H9 (cell line): ENCODE measurements at regions not wholly inside any gene's neighbourhood (a gene's known extent, or its start where the extent isn't known, plus 50 kb on each side); places are given as distances from the start of the nearest gene placed in this dataset.

Experiments used
- DNase-seq: peaks from one replicate; pipeline ENCODE4 v3.0.0-alpha.2; 2017
- H2AFZ ChIP-seq: one replicate; pipeline ENCODE4 v1.6.1; 2013; ENCODE audit warnings: mild to moderate bottlenecking, low read length, control low read depth, moderate library complexity
- H2AK5ac ChIP-seq: 2 replicates; pipeline ENCODE4 v1.6.1; 2013; ENCODE audit warnings: low read length, control low read depth, mixed read lengths; ENCODE audit not compliant: insufficient read length
- H2BK120ac ChIP-seq: one replicate; pipeline ENCODE4 v1.6.1; 2013; ENCODE audit warnings: low read depth, mild to moderate bottlenecking, low read length, control low read depth, inconsistent platforms; ENCODE audit not compliant: poor library complexity, severe bottlenecking
- H2BK12ac ChIP-seq: 2 replicates; pipeline ENCODE4 v1.6.1; 2013; ENCODE audit warnings: low read length, control low read depth, mixed read lengths, low read depth; ENCODE audit not compliant: insufficient read length
- H2BK15ac ChIP-seq: 2 replicates; pipeline ENCODE4 v1.6.1; 2013; ENCODE audit warnings: low read depth, low read length, control low read depth
- H2BK20ac ChIP-seq: one replicate; pipeline ENCODE4 v1.6.1; 2013; ENCODE audit warnings: low read depth, mild to moderate bottlenecking, low read length, control low read depth, inconsistent platforms; ENCODE audit not compliant: poor library complexity, severe bottlenecking
- H2BK5ac ChIP-seq: 2 replicates; pipeline ENCODE4 v1.6.1; 2013; ENCODE audit warnings: low read length, control low read depth, mixed read lengths; ENCODE audit not compliant: insufficient read length
- H3K14ac ChIP-seq: 2 replicates; pipeline ENCODE4 v1.6.1; 2013; ENCODE audit warnings: low read length, control low read depth; ENCODE audit not compliant: insufficient read depth
- H3K18ac ChIP-seq: 2 replicates; pipeline ENCODE4 v1.6.1; 2013; ENCODE audit warnings: low read depth, mild to moderate bottlenecking, mixed read lengths, low read length, control low read depth; ENCODE audit not compliant: insufficient read length
- H3K23ac ChIP-seq: 2 replicates; pipeline ENCODE4 v1.6.1; 2013; ENCODE audit warnings: low read length, control low read depth, mixed read lengths, low read depth; ENCODE audit not compliant: insufficient read length
- H3K23me2 ChIP-seq: 2 replicates; pipeline ENCODE4 v1.6.1; 2013; ENCODE audit warnings: low read depth, mild to moderate bottlenecking, mixed read lengths, low read length, control low read depth; ENCODE audit not compliant: insufficient read length, poor library complexity, severe bottlenecking
- H3K27ac ChIP-seq: 2 replicates; pipeline ENCODE4 v1.5.1; 2013; ENCODE audit warnings: low read length, control low read depth, mixed read lengths, low read depth; ENCODE audit not compliant: insufficient read length
- H3K27me3 ChIP-seq: 2 replicates; pipeline ENCODE4 v1.6.1; 2013; ENCODE audit warnings: low read length, control low read depth, inconsistent platforms; ENCODE audit not compliant: insufficient read depth
- H3K4ac ChIP-seq: 2 replicates; pipeline ENCODE4 v1.6.1; 2013; ENCODE audit warnings: low read depth, mild to moderate bottlenecking, control low read depth, inconsistent platforms, low read length, moderate library complexity
- H3K4me1 ChIP-seq: 2 replicates; pipeline ENCODE4 v1.6.1; 2013; ENCODE audit warnings: low read length, control low read depth, inconsistent platforms; ENCODE audit not compliant: insufficient read depth
- H3K4me2 ChIP-seq: 2 replicates; pipeline ENCODE4 v1.6.1; 2013; ENCODE audit warnings: low read length, control low read depth, mixed read lengths; ENCODE audit not compliant: insufficient read length, insufficient read depth
- H3K56ac ChIP-seq: 2 replicates; pipeline ENCODE4 v1.6.1; 2013; ENCODE audit warnings: low read depth, mild to moderate bottlenecking, mixed read lengths, low read length, control low read depth; ENCODE audit not compliant: insufficient read length
- H3K79me1 ChIP-seq: 2 replicates; pipeline ENCODE4 v1.6.1; 2013; ENCODE audit warnings: low read depth, mild to moderate bottlenecking, moderate library complexity, low read length, control low read depth, inconsistent platforms; ENCODE audit not compliant: insufficient read depth, poor library complexity, severe bottlenecking
- H3K79me2 ChIP-seq: 2 replicates; pipeline ENCODE4 v1.6.1; 2013; ENCODE audit warnings: low read length, control low read depth, inconsistent platforms; ENCODE audit not compliant: insufficient read depth
- H3K9ac ChIP-seq: 2 replicates; pipeline ENCODE4 v1.6.1; 2013; ENCODE audit warnings: low read length, control low read depth, mixed read lengths; ENCODE audit not compliant: insufficient read length; ENCODE audit errors: extremely low read depth
- H3K9me3 ChIP-seq: one replicate; pipeline ENCODE4 v1.6.1; 2013; ENCODE audit warnings: low read depth, low read length, inconsistent platforms; ENCODE audit not compliant: control insufficient read depth
- H3T11ph ChIP-seq: one replicate; pipeline ENCODE4 v1.6.1; 2013; ENCODE audit warnings: mild to moderate bottlenecking, low read length, control low read depth, inconsistent platforms
- H4K20me1 ChIP-seq: one replicate; pipeline ENCODE4 v1.6.1; 2013; ENCODE audit not compliant: control insufficient read depth, insufficient read length, insufficient read depth
- H4K5ac ChIP-seq: 2 replicates; pipeline ENCODE4 v1.6.1; 2013; ENCODE audit warnings: low read depth, mild to moderate bottlenecking, mixed read lengths, low read length, control low read depth; ENCODE audit not compliant: insufficient read length
- H4K8ac ChIP-seq: replicated peaks from 2 replicates; pipeline ENCODE4 v1.6.1; 2013; ENCODE audit warnings: low read length, control low read depth, mixed read lengths, low read depth; ENCODE audit not compliant: insufficient read length
- H4K91ac ChIP-seq: 2 replicates; pipeline ENCODE4 v1.6.1; 2013; ENCODE audit warnings: low read depth, mild to moderate bottlenecking, moderate library complexity, mixed read lengths, low read length, control low read depth; ENCODE audit not compliant: insufficient read length
- H3K27ac Mint-ChIP-seq, 3 experiments: 2 replicates in 2 of 3; 3 replicates in 1 of 3; pipeline ENCODE4 v1.8.0; 2020 to 2021; ENCODE audit warnings: mixed read lengths in 3 of 3, mild to moderate bottlenecking in 1 of 3, moderate library complexity in 1 of 3
- H3K27me3 Mint-ChIP-seq: 2 replicates; pipeline ENCODE4 v1.8.0; 2021; ENCODE audit warnings: low read depth, mild to moderate bottlenecking, moderate library complexity, mixed read lengths
- H3K36me3 Mint-ChIP-seq, 3 experiments: 2 replicates in 2 of 3; 3 replicates in 1 of 3; pipeline ENCODE4 v1.8.0; 2020 to 2021; ENCODE audit warnings: low read depth in 3 of 3, mixed read lengths in 3 of 3; ENCODE audit not compliant: insufficient read depth in 1 of 3
- H3K4me1 Mint-ChIP-seq, 2 experiments: 2 replicates each; pipeline ENCODE4 v1.8.0; 2020; ENCODE audit warnings: mixed read lengths in 2 of 2
- H3K4me3 Mint-ChIP-seq, 2 experiments: 2 replicates in 1 of 2; 3 replicates in 1 of 2; pipeline ENCODE4 v1.8.0; 2020 to 2021; ENCODE audit warnings: mild to moderate bottlenecking in 2 of 2, mixed read lengths in 2 of 2, moderate library complexity in 1 of 2
- H3K9me3 Mint-ChIP-seq, 2 experiments: 2 replicates in 1 of 2; 3 replicates in 1 of 2; pipeline ENCODE4 v1.8.0; 2020; ENCODE audit warnings: mild to moderate bottlenecking in 2 of 2, mixed read lengths in 2 of 2, moderate library complexity in 1 of 2
- CTCF ChIP-seq: fragments of 200-600 bp; sonication (generic); conservative IDR thresholded peaks from 3 replicates; pipeline ENCODE4 v1.8.0; 2021; ENCODE audit warnings: antibody characterized with exemption, mild to moderate bottlenecking
- WGBS: extraction: QIAGEN DNeasy Blood & Tissue Kit; methylation state at CpG from one replicate; pipeline ENCODE4 v1.1.7; 2013; ENCODE audit warnings: missing lambda C conversion rate, low lambda C conversion rate, mixed read lengths; ENCODE audit not compliant: insufficient read length; ENCODE audit errors: extremely low coverage; 5-methylcytosine and 5-hydroxymethylcytosine counted together

DNA sequence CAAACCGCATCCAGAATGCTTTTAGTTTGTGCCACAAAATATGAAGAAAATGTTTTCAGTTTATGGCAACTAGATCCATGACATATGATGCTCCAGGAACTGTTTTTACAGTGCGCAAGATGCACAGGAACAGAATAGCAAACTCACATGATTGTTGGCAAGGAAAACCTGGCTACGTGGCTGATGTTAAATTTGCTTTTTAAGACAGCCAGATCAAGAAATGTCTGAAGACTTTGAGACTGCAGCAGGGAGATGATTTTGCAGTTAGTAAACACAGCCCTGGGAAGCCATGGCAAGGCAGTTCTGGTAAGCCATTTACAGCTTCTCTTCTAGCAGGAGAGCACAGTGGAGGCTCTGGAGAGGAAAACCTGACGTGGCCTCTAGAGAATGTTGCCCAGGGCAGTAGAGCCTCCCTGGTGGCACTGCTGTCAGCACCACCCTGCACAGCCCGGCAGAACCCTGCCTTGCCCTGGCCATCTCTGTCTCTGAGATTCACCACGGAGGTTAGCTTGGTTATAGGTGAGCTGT, 69.8 kb upstream of the TNRC6B start:
- Histone ChIP-seq H2BK5ac (no peak overlapping the region), H2BK12ac (no peak overlapping the region), H3K27me3 (no peaks in the 10 kb centered on the region), H3K4ac (no peak overlapping the region), H3K18ac (no peak overlapping the region), H3K4me2 (no peak overlapping the region), H3K9ac (no peak overlapping the region), H3K23me2 (no peaks in the 10 kb centered on the region), H2AK5ac (no peak overlapping the region), H3K79me2 (no peaks in the 10 kb centered on the region), H3K23ac (no peak overlapping the region), H2BK120ac (no peak overlapping the region), H3K9me3 (no peaks in the 10 kb centered on the region), H4K5ac (no peak overlapping the region), H2BK20ac (no peak overlapping the region), H4K8ac (no peak overlapping the region), H3K79me1 (no peaks in the 10 kb centered on the region), H4K20me1 (no peaks in the 10 kb centered on the region), H3T11ph (no peak overlapping the region), H3K27ac (no peak overlapping the region), H3K56ac (no peak overlapping the region), H2AFZ (no peak overlapping the region), H4K91ac (no peak overlapping the region), H3K14ac (no peak overlapping the region; the same call in 1 of the 2 replicates), H2BK15ac (no peak overlapping the region), H3K4me1 (no peaks in the 10 kb centered on the region)
- Mint-ChIP-seq H3K4me3 (no peak overlapping the region), H3K27ac (no peak overlapping the region), H3K27me3 (no peaks in the 10 kb centered on the region), H3K9me3 (no peaks in the 10 kb centered on the region), H3K4me1 (peaks cover 7 to 10% of the 10 kb centered on the region in 2 experiments), H3K36me3 (no peaks in the 10 kb centered on the region; a peak in 1 of 7 replicates)
- no peak for TF ChIP-seq CTCF
- DNase-seq, result no peak
- no CpG with 5 or more reads among the region's 6 CpGs for WGBS
